ENCODE measurements at regions not wholly inside any gene's neighbourhood (a gene's known extent, or its start where the extent isn't known, plus 50 kb on each side); places are given as distances from the start of the nearest gene placed in this dataset.
"Not testable (repeated sequence)": the region's sequence is repeated elsewhere in the genome, so short reads cannot be mapped to it uniquely, and the experiment has no call there.

DNA sequence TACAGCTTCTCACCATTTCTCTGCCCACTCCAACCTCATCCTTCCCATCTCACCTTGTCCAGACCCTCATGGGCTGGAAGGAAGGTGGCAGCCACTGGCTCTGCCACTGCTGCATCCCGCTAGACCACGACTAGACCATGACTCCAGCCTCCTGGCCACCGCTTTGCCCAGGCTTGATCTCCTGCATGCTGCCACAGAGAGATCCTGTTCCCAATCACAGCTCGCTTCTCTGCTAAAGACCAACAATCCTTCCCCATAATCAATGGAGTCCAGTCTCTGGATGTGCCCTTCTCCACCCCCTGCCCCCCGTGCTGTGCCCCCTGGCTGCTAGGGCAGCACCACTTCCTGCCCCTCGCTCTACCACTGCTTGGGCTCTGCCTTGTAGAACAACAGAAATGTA lies 64.9 kb upstream of the DMRTB1 start:
- Histone ChIP-seq H3K9me3 (replicated peaks) (no peaks in the 10 kb centered on the region), H3K27me3 (ENCODE audit: low read depth) (peaks cover 40% of the 10 kb centered on the region), H3K4me3 (no peak overlapping the region), H3K4me1 (no peaks in the 10 kb centered on the region), H3K27ac (replicated peaks) (no peak overlapping the region), H3K36me3 (no peaks in the 10 kb centered on the region)
- TF ChIP-seq, protein P1, sequence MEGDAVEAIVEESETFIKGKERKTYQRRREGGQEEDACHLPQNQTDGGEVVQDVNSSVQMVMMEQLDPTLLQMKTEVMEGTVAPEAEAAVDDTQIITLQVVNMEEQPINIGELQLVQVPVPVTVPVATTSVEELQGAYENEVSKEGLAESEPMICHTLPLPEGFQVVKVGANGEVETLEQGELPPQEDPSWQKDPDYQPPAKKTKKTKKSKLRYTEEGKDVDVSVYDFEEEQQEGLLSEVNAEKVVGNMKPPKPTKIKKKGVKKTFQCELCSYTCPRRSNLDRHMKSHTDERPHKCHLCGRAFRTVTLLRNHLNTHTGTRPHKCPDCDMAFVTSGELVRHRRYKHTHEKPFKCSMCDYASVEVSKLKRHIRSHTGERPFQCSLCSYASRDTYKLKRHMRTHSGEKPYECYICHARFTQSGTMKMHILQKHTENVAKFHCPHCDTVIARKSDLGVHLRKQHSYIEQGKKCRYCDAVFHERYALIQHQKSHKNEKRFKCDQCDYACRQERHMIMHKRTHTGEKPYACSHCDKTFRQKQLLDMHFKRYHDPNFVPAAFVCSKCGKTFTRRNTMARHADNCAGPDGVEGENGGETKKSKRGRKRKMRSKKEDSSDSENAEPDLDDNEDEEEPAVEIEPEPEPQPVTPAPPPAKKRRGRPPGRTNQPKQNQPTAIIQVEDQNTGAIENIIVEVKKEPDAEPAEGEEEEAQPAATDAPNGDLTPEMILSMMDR (IDR thresholded peaks at IDR 0.05; ENCODE audit: borderline replicate concordance), result no peak
- no peak for DNase-seq
- intact Hi-C loops (cut with micrococcal nuclease), result loop anchor here (5.0 kb wide), 1 partner anchor 117 kb away; no protein-coding TSS in a partner anchor

DNA sequence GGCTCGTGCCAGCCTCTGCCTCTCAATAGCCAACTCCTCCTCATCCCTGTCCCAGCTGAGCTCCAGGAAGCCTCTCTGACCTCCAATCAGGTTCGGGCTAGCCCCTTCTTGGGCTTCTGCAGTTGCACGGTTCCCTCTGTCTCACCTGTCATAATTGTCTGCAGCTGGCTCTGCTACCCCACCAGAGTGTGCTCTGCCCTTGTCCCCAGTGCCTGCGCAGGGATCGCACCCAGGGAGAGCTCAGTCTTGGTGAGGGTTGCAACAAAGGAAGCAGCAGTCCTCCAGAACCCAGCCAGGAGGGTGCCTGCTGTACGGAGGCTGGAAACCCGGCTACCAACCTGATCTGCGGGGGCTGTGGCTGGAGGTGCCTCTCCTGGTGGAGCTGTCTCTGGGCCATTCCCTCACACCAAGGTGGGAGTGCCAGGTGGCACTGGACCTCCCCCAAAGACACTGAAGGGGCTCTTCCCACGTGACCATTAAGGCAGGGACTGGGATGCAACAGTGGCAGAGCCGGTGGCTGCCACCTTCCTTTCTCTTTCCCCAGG lies 63.5 kb upstream of the DMRTB1 start:
- no peaks in the 10 kb centered on the region for H3K4me1 ChIP-seq

DNA sequence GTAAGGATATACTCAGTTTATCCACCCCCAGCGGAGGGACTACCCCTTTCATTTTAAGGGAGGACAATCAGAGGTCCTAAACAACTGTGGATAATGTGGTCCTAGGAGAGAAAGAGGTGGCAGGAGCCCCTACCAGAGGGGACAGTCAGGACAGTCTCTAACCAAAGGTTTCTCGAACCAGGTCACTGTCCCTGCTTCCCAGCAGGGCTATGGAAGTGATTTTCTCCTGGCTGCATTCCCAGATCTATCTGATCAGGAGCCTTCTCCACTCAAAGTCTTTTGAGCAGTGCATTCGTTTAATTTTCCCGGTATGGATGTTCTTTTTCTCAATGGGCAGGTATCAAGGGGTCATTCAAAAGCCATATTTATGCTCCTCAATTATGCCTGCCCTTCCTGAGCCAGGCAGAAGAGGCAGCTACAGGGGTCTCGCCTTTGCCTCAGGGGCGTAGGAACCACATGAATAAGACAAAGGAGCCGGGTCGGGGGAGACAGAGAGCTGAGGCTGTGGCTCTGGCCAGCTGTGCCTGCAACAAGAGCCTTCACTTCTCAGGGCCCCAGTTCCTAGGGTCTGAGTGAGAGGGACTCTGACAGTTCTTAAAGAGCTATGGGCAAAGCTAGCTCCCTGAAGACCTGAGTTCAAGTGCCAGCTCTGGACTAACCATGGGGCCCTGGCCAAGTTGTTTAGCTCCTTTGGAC lies 62.5 kb upstream of the DMRTB1 start:
- Histone ChIP-seq H3K4me1 (no peaks in the 10 kb centered on the region), H3K27me3 (ENCODE audit: low read depth) (peaks cover 57% of the 10 kb centered on the region), H3K27ac (replicated peaks) (no peak overlapping the region), H3K9me3 (replicated peaks) (no peaks in the 10 kb centered on the region), H3K36me3 (no peaks in the 10 kb centered on the region), H3K4me3 (no peak overlapping the region)
- intact Hi-C loops (cut with micrococcal nuclease), result no loop called here
- DNase-seq, result no peak
- TF ChIP-seq, protein P1 (IDR thresholded peaks at IDR 0.05; ENCODE audit: borderline replicate concordance), result no peak

More for the DNA sequence above, 63.5 kb upstream of the DMRTB1 start:
- peaks cover 49% of the 10 kb centered on the region for H3K27me3 ChIP-seq (ENCODE audit: low read depth)
- intact Hi-C loops (cut with micrococcal nuclease), result no loop called here
- TF ChIP-seq, protein P1 (IDR thresholded peaks at IDR 0.05; ENCODE audit: borderline replicate concordance), result no peak
- no peak for DNase-seq
- no peaks in the 10 kb centered on the region for H3K36me3 ChIP-seq
- no peak overlapping the region for H3K4me3 ChIP-seq
- no peak overlapping the region for H3K27ac ChIP-seq (replicated peaks)
- H3K9me3 ChIP-seq (replicated peaks), result no peaks in the 10 kb centered on the region

DNA sequence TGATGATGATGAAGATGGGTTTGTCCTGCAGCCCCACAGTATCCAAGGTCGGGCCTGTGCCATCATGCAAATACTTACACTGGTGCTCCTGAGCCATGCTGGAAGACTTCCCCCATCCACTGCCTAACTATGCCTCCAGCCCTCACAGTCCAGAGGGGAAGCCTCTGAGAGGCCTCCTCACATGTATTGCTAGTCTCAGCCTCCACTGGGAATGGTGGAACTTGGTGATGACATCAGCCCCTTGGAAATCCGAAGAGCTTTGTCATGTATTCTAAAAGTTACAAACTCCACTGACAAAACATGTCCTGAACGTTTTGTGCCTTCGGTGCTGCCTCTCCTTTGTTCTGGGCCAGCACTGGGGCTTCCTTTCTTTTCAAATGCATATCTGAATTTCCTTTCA lies 61.1 kb upstream of the DMRTB1 start:
- H3K4me1 ChIP-seq, result no peaks in the 10 kb centered on the region
- no peak for DNase-seq
- H3K36me3 ChIP-seq, result no peaks in the 10 kb centered on the region
- H3K4me3 ChIP-seq, result no peak overlapping the region
- H3K27me3 ChIP-seq (ENCODE audit: low read depth), result peaks cover 71% of the 10 kb centered on the region
- H3K27ac ChIP-seq (replicated peaks), result no peak overlapping the region
- intact Hi-C loops (cut with micrococcal nuclease), result no loop called here
- TF ChIP-seq, protein P1 (IDR thresholded peaks at IDR 0.05; ENCODE audit: borderline replicate concordance), result no peak
- H3K9me3 ChIP-seq (replicated peaks), result no peaks in the 10 kb centered on the region

DNA sequence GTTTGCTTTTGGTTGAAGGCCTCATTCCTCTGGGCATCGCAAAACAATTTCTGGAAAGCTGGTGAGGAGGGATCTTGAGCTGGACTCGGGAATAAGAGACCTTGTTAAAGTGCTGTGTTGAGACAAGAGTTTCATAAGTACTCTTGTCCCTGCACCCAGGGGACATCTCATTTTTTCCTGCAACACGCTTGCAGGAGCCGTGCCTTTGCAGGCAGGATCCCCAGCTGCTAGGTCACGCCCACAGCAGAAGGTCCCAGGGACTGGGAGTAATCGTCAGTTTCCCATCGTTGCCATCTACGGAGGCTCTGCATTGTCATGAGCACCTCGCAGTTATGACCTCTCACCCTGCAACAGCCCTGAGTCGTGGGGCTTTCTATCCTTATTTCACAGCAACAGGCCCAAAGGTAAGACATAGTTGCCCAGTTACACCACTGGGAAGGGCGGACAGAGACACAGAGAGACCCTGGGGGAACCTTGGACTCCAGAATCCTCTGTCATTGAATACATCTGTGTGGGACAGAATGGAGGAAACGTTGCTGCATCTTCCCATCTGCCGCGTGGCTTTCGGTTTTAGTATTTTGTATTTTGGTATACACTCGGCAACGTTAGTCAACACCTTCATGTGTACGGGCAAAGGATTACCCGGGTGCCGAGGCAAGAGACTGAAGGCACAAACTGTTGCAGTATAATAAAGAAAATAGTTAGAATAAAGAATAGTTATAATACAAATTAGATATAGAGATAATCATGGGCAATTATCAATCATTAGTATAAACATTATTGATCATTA lies 60.4 kb upstream of the DMRTB1 start:
- Histone ChIP-seq H3K27me3 (ENCODE audit: low read depth) (peaks cover 78% of the 10 kb centered on the region), H3K4me3 (no peak overlapping the region), H3K4me1 (no peaks in the 10 kb centered on the region), H3K9me3 (replicated peaks) (no peaks in the 10 kb centered on the region), H3K27ac (replicated peaks) (no peak overlapping the region), H3K36me3 (no peaks in the 10 kb centered on the region)
- TF ChIP-seq, protein P1 (IDR thresholded peaks at IDR 0.05; ENCODE audit: borderline replicate concordance), result no peak
- intact Hi-C loops (cut with micrococcal nuclease), result no loop called here
- DNase-seq, result no peak

DNA sequence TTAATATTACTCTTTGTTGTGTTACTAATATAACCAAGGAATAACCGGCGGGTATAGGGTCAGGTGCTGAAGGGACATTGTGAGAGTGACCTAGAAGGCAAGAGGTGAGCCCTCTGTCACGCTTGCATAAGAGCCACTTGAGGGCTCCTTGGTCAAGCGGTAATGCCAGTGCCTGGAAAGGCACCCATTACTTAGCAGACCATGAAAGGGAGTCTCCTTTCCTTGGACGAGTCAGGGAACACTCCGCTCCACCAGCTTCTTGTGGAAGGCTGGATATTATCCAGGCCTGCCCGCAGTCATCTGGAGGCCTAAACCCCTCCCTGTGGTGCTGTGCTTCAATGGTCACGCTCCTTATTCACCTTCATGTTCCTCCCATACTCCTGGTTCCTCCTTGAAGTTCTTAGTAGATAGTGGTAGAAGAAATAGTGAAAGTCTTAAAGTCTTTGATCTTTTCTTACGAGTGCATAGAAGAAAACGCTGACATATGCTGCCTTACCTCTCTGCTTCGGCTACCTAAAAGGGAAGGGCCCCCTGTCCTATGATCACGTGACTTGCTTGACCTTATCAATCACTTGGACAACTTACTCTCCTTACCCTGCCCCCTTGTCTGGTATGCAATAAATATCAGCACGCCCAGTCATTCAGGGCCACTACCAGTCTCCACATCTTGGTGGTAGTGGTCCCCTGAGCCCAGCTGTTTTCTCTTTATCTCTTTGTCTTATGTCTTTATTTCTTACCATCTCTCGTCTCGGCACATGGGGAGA lies 59.6 kb upstream of the DMRTB1 start:
- H3K36me3 ChIP-seq; H3K4me3 ChIP-seq; H3K4me1 ChIP-seq; DNase-seq; intact Hi-C loops (cut with micrococcal nuclease); H3K9me3 ChIP-seq (replicated peaks); H3K27ac ChIP-seq (replicated peaks): not testable (repeated sequence)
- peaks cover 79% of the 10 kb centered on the region for H3K27me3 ChIP-seq (ENCODE audit: low read depth)
